ENCODE measurements at regions not wholly inside any gene's neighbourhood (a gene's known extent, or its start where the extent isn't known, plus 50 kb on each side); places are given as distances from the start of the nearest gene placed in this dataset.
"Not testable (repeated sequence)": the region's sequence is repeated elsewhere in the genome, so short reads cannot be mapped to it uniquely, and the experiment has no call there.

DNA sequence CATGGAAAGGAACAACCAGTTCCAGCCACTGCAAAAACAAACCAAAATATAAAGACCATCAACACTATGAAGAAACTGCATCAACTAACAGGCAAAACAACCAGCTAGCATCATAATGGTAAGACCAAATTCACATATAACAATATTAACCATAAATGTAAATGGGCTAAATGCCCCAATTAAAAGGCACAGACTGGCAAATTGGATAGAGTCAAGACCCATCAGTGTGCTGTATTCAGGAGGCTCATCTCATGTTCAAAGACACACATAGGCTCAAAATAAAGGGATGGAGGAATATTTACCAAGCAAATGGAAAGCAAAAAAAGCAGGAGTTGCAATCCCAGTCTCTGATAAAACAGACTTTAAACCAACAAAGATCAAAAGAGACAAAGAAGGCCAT, 89.7 kb upstream of the SETMAR start:
- TF ChIP-seq POLR2A, CTCF, EP300 (IDR thresholded peaks at IDR 0.05): not testable (repeated sequence)

All from tibial nerve (tissue), 4 donors.